Activated naive CD8-positive, alpha-beta T cell treated with anti-CD3 and anti-CD28 coated beads, Interleukin-2, amount 10 ng/mL, durations not matched to agents 7 days and 5 days (primary cell): ENCODE measurements at regions not wholly inside any gene's neighbourhood (a gene's known extent, or its start where the extent isn't known, plus 50 kb on each side); places are given as distances from the start of the nearest gene placed in this dataset.
"Not testable (repeated sequence)": the region's sequence is repeated elsewhere in the genome, so short reads cannot be mapped to it uniquely, and the experiment has no call there.

Source experiments
- ATAC-seq: fragments of 150-1000 bp; cut with Tn5 transposase; one replicate; pipeline ENCODE4 v1.10.0; 2021; ENCODE audit warnings: low read depth, moderate library complexity
- POLR2A ChIA-PET: fragments of 350-600 bp; sonication (Branson Sonifier 250); formaldehyde crosslinking; loops from one replicate; lab custom pipeline; 2021; ENCODE audit warnings: antibody characterized with exemption; lab: Charles Lee
- DNase-seq: peaks from one replicate; pipeline ENCODE4 v3.0.0; 2021
- H3K27ac Mint-ChIP-seq: one replicate; pipeline ENCODE4 v1.8.0; 2022; ENCODE audit warnings: mild to moderate bottlenecking, mixed read lengths
- H3K27me3 Mint-ChIP-seq: one replicate; pipeline ENCODE4 v1.8.0; 2022; ENCODE audit warnings: mild to moderate bottlenecking, moderate library complexity, mixed read lengths
- H3K36me3 Mint-ChIP-seq: one replicate; pipeline ENCODE4 v1.8.0; 2021; ENCODE audit warnings: mild to moderate bottlenecking, mixed read lengths
- H3K4me1 Mint-ChIP-seq: one replicate; pipeline ENCODE4 v1.8.0; 2021; ENCODE audit warnings: mixed read lengths
- H3K4me3 Mint-ChIP-seq: one replicate; pipeline ENCODE4 v1.8.0; 2022; ENCODE audit warnings: mild to moderate bottlenecking, moderate library complexity, mixed read lengths
- H3K9me3 Mint-ChIP-seq: one replicate; pipeline ENCODE4 v1.8.0; 2021; ENCODE audit warnings: mixed read lengths

DNA sequence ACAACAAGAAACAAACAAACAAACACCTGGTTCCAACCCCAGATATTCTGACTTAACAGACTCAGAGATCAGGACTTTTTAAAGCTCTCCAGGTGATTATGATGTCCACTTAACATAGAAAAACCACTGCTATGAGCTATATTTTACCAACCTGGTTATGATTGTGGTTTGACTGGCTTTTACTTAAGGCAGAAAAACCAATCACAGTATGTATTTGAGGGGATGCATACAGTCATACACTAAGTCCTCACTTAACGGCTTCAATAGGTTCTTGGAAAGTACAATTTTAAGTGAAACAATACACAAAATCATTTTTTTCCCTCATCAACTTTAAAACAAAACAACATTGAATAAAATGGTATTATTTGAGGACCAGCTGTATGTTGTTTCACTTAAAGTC, 393.6 kb downstream of the ZEB2 start:
- Mint-ChIP-seq H3K4me1 (no peaks in the 10 kb centered on the region), H3K36me3 (peaks cover 7% of the 10 kb centered on the region), H3K27me3 (no peaks in the 10 kb centered on the region), H3K4me3 (no peak overlapping the region), H3K27ac (no peak overlapping the region), H3K9me3 (peaks cover 7% of the 10 kb centered on the region)
- DNase-seq (no peak), ATAC-seq (no peak)
- POLR2A ChIA-PET: no interaction called here

DNA sequence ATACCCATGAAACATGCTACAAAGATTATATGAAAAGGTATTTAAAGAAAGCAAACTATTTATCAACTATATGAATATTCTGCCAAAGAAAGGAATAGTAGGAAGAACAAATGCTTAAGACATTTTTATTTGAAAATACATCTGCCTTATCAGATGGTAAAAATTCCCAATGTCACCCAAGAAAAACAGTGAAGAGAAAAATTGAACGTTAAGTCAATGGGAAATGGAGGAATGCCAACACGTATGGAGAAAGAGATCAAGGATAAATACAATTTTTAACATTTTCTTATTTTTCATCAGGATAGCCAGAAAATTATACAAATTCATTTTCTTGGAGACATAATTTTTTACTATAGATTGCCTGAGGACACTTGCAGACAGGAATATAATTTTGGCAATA, 394.2 kb downstream of the ZEB2 start:
- Mint-ChIP-seq H3K27ac (no peak overlapping the region), H3K27me3 (no peaks in the 10 kb centered on the region), H3K4me1 (no peaks in the 10 kb centered on the region), H3K36me3 (peaks cover 7% of the 10 kb centered on the region), H3K4me3 (no peak overlapping the region), H3K9me3 (peaks cover 7% of the 10 kb centered on the region)
- ATAC-seq (no peak), DNase-seq (no peak)
- POLR2A ChIA-PET: no interaction called here

DNA sequence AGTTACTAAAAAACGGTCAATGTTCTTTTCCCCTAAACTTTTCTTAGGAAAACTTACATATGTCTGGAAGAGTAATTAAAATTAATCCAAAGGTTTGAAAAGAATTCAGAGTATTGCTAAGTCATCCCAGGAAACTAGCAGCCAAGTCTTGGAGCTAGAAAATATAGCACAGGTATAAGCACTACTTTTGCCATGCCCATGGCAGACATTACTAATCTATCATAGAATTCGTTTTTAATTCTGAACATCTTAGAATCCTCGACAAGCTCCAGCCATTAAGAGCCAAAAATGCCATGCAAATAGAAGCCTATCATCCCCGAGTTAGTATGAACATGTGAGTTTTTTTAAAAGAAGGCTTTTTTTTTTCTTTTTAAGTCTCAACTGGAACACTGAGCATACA, 395.0 kb downstream of the ZEB2 start:
- POLR2A ChIA-PET: no interaction called here
- Mint-ChIP-seq H3K9me3 (peaks cover 7% of the 10 kb centered on the region), H3K27ac (no peak overlapping the region)

DNA sequence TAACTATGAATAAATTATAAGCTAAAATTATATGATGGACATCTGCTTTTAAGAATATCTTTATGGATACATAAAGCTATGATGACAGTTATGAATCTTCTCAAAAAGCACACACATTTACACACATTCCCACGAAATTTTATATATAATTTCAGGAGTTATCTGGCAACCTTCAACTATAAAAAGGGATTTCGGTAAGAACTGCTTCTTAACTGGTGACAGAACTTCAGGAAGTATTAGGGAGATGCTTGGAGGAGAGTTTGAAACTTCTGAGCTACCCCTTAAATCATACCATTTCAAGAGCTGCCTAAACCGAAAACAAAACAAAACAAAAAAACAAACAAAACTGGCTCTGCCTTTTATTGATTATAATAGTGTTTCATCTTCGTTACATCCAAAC, 399.4 kb downstream of the ZEB2 start:
- POLR2A ChIA-PET: no interaction called here
- peaks cover 2% of the 10 kb centered on the region for H3K4me1 Mint-ChIP-seq
- DNase-seq (no peak), ATAC-seq (no peak)
- H3K4me3 Mint-ChIP-seq: no peak overlapping the region
- peaks cover 5% of the 10 kb centered on the region for H3K36me3 Mint-ChIP-seq
- no peaks in the 10 kb centered on the region for H3K27me3 Mint-ChIP-seq
- H3K27ac Mint-ChIP-seq: no peak overlapping the region
- H3K9me3 Mint-ChIP-seq: peaks cover 6% of the 10 kb centered on the region

More for the DNA sequence above, 395.0 kb downstream of the ZEB2 start:
- Mint-ChIP-seq H3K4me3 (no peak overlapping the region), H3K4me1 (no peaks in the 10 kb centered on the region), H3K27me3 (no peaks in the 10 kb centered on the region), H3K36me3 (peaks cover 6% of the 10 kb centered on the region)
- DNase-seq: no peak
- no peak for ATAC-seq

DNA sequence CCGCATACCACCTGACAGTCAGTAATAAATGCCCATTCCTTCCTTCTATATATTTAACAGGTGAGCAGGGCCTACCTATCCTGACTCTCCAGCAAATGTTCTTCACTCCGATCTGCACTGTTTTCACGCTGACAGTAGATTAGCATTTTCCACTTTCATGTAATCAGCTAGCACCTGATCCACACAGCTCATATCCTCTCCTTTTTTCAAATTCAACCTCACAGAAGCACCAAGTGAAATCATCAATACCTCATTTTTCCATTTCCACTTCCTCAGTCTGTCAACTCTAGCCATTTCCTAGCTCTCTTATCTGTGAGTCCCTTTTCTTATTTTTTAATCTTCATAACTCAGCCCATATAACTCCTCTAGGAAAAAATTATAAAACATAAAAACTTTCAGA, 402.8 kb downstream of the ZEB2 start:
- no peaks in the 10 kb centered on the region for H3K27me3 Mint-ChIP-seq
- H3K27ac Mint-ChIP-seq: no peak overlapping the region
- peaks cover 3% of the 10 kb centered on the region for H3K36me3 Mint-ChIP-seq
- peaks cover 3% of the 10 kb centered on the region for H3K9me3 Mint-ChIP-seq
- DNase-seq (no peak), ATAC-seq (no peak)
- H3K4me3 Mint-ChIP-seq: no peak overlapping the region
- POLR2A ChIA-PET: no interaction called here
- peaks cover 2% of the 10 kb centered on the region for H3K4me1 Mint-ChIP-seq

DNA sequence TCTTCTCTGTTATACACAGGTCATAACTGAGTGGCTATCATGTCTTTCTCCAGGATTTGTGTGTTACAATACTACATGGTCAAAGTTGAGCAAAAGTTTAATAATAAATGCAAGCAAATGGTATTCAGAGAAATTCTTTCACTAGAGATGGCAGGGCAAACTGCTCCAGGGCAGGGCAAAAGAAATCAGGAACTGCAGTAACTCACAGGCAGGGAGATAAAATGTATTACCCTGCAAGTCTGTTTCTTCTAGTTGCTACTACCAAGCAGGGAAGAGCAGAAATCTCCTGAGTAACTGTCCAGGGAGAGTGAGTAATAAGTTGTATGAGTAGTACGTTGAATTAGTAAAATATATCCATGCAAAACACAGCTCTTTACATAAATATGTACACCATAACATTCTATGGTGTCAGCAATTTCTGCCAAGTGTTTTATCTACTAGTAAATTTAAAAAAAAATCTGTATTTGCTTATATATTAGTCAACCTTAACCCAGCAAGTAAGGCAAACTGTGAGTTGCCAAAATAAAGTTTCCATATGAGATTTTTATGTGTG, 404.1 kb downstream of the ZEB2 start:
- ATAC-seq (no peak), DNase-seq (no peak)
- Mint-ChIP-seq H3K27me3 (no peaks in the 10 kb centered on the region), H3K27ac (no peak overlapping the region), H3K4me1 (peaks cover 2% of the 10 kb centered on the region), H3K36me3 (peaks cover 7% of the 10 kb centered on the region), H3K4me3 (no peak overlapping the region), H3K9me3 (peaks cover 7% of the 10 kb centered on the region)
- POLR2A ChIA-PET: no interaction called here

DNA sequence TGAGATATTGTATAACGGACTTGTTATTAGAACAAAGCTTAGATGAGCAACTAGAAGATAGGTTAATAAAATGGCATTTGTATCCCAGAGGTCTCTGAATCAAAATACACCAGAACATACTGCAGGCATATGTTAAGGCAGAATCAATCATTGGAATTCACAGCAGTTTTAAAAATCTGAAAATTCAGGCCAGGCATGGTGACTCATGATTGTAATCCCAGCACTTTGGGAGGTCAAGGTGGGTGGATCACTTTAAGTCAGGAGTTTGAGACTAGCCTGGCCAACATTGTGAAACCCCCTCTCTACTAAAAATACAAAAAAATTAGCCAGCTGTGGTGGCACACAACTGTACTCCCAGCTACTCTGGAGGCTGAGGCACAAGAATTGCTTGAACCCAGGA, 405.2 kb downstream of the ZEB2 start:
- Mint-ChIP-seq H3K36me3 (peaks cover 7% of the 10 kb centered on the region), H3K27ac (no peak overlapping the region), H3K9me3 (peaks cover 7% of the 10 kb centered on the region), H3K4me1 (peaks cover 2% of the 10 kb centered on the region), H3K4me3 (no peak overlapping the region), H3K27me3 (no peaks in the 10 kb centered on the region)
- POLR2A ChIA-PET: no interaction called here
- no peak for ATAC-seq
- no peak for DNase-seq

DNA sequence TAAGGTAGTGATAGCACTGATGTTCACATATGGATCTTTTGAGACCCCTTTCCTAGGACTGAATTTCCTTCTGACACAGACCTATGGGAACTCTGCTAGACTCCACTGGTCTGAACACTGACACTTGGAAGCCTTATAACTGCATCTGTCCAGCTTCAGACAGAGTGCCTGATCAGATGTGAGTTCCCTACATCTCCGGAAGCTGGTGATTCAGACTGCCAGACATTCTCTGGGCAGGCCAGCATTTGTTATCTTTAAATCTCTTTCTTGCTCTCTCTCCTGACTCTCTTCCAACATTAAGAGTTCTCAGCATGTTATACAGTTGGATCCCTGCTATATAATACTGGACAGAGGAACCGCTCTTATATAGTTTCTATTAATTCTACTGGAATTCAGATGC, 408.5 kb downstream of the ZEB2 start:
- H3K4me3 Mint-ChIP-seq: no peak overlapping the region
- H3K9me3 Mint-ChIP-seq: peaks cover 15% of the 10 kb centered on the region
- ATAC-seq: no peak
- POLR2A ChIA-PET: no interaction called here
- peaks cover 15% of the 10 kb centered on the region for H3K36me3 Mint-ChIP-seq
- H3K4me1 Mint-ChIP-seq: no peaks in the 10 kb centered on the region
- no peaks in the 10 kb centered on the region for H3K27me3 Mint-ChIP-seq
- no peak overlapping the region for H3K27ac Mint-ChIP-seq
- no peak for DNase-seq

DNA sequence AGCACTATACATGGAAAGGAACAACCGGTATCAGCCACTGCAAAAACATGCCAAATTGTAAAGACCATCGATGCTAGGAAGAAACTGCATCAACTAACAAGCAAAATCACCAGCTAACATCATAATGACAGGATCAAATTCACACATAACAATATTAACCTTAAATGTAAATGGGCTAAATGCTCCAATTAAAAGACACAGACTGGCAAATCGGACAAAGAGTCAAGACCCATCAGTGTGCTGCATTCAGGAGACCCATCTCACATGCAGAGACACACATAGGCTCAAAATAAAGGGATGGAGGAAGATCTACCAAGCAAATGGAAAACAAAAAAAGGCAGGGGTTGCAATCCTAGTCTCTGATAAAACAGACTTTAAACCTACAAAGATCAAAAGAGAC, 413.8 kb downstream of the ZEB2 start:
- H3K9me3 Mint-ChIP-seq: peaks cover 18% of the 10 kb centered on the region
- ATAC-seq, DNase-seq, H3K27ac Mint-ChIP-seq, POLR2A ChIA-PET, H3K4me1 Mint-ChIP-seq, H3K4me3 Mint-ChIP-seq, H3K27me3 Mint-ChIP-seq: not testable (repeated sequence)
- peaks cover 24% of the 10 kb centered on the region for H3K36me3 Mint-ChIP-seq

DNA sequence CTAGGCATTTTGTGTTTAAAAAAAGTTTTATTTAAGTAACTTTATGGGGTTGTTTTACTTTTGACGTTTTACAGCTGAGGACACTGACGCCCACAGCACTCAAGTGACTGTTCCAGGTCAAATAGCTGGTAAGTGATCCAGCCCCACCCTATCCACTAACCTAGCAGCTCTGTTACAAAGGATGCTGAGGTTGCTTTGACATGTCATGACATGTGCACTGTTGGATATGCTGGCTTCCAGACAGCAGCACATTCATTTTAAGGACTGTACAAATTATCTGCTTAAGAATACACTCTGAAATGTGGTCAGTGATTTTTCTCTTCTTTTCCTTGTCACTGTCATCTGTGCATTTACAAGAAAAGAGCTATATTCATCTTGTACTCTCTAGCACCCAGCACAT, 417.5 kb downstream of the ZEB2 start:
- H3K27me3 Mint-ChIP-seq: no peaks in the 10 kb centered on the region
- no peak overlapping the region for H3K4me3 Mint-ChIP-seq
- no peak for DNase-seq
- no peak overlapping the region for H3K27ac Mint-ChIP-seq
- POLR2A ChIA-PET: no interaction called here
- peaks cover 19% of the 10 kb centered on the region for H3K36me3 Mint-ChIP-seq
- H3K4me1 Mint-ChIP-seq: no peaks in the 10 kb centered on the region
- peaks cover 14% of the 10 kb centered on the region for H3K9me3 Mint-ChIP-seq
- no peak for ATAC-seq

DNA sequence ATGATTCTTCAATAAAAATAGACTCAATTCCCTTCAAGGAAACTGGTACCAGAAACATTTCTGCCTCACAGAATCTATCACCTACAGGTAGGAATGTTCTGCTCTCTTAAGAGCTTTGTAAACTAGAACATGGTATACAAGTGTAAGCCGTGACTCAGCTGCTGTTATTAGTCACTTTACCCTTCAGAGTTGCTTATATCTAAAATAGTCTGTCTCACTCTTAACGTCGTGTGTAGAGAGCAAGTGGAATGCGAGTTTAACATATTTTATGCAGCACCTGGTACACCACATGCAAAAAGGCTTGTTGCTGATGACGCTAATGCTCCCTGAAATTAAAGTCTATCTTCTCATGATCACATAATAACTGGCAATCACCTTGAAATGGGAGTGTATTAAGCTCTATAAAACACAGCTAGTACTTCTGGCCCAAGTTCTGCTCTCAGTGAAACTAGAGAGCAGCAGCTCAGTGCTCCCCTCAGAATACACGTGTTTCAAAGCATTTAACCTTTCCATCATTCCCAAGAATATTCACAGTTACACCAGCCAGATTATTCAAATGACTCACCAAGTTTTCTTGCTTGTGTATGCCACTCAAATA, 420.0 kb downstream of the ZEB2 start:
- DNase-seq (no peak), ATAC-seq (no peak)
- POLR2A ChIA-PET: no interaction called here
- Mint-ChIP-seq H3K27me3 (no peaks in the 10 kb centered on the region), H3K27ac (no peak overlapping the region), H3K9me3 (peaks cover 5% of the 10 kb centered on the region), H3K36me3 (peaks cover 6% of the 10 kb centered on the region), H3K4me3 (no peak overlapping the region), H3K4me1 (no peaks in the 10 kb centered on the region)

DNA sequence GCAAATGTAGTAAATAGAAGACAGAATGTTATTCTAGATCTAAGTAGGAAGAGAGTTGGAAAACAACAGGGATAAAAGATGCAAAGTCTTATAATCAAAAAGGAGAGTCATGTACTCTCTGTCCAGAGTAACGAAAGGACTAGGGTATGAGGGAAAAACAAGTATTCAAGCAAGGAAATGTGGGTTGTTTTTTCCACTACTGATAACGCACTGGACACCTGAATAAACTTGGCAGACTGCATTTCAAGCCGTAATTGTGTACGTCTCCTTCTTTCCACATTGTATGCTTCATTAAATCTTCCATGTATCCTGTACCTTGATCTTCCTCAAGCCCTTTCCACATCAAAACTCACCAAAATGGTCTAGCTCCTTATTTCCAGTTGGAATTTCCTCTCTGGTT, 420.6 kb downstream of the ZEB2 start:
- Mint-ChIP-seq H3K4me1 (no peaks in the 10 kb centered on the region), H3K36me3 (peaks cover 8% of the 10 kb centered on the region), H3K4me3 (no peak overlapping the region), H3K9me3 (peaks cover 7% of the 10 kb centered on the region), H3K27me3 (no peaks in the 10 kb centered on the region), H3K27ac (no peak overlapping the region)
- POLR2A ChIA-PET: no interaction called here
- DNase-seq (no peak), ATAC-seq (no peak)

DNA sequence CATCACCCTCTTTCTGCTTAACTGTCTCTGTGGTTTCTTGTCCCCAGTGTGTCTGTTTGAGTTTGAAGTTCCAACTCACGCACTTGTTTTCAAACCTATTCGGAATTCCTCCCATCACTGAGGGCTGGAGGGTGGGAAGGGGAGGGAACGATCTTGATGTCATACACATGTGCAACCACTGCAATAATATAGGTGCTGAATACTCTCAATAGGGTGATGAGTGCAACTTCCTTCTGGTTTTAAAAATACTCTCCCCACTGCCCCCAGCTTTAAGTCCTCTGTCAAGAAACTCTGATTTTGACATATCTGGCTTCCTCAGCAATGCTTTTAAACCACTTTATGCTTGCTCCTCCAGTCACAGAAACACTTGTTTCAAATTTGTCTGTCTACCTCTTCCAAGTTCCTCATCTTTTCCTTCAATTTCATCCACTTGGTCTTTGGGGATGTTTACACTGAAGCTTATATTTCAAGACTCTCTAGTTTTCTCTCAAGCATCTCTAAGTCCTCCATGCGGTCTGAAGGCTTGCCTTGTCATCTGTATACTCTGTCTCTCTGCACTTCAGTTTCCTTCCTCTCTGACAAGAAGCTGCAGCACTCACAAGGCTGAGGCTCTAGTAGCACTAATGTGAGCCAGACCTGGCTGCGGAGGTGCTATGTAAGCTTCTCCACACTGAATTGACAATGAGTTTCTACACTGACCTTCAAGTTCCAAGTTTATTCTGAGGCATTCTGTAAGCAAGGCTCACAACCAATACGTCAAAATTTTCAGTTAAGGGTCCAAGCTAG, 422.3 kb downstream of the ZEB2 start:
- DNase-seq (no peak), ATAC-seq (no peak)
- H3K27me3 Mint-ChIP-seq: no peaks in the 10 kb centered on the region
- H3K36me3 Mint-ChIP-seq: peaks cover 8% of the 10 kb centered on the region
- no peaks in the 10 kb centered on the region for H3K4me1 Mint-ChIP-seq
- no peak overlapping the region for H3K27ac Mint-ChIP-seq
- no peak overlapping the region for H3K4me3 Mint-ChIP-seq
- POLR2A ChIA-PET: no interaction called here
- H3K9me3 Mint-ChIP-seq: peaks cover 5% of the 10 kb centered on the region

DNA sequence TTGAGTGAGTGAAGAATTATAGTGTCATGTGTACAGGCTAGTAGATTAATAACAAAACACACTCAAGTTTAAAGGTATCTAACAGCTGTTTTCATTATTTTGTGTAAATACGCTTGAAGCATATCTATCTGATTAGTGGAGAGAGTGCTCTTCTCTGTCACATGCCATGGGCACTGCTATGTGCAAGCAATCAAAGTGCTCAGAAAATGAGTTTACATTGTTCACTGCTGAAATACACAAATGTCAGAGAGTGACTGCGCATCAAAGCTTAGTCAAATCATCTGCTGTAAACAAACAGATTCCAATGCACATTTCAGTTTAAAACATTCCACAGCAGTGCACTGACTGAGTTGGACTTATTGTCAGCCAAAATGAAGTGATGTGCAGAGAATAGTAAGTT, 423.4 kb downstream of the ZEB2 start:
- Mint-ChIP-seq H3K4me1 (no peaks in the 10 kb centered on the region), H3K27me3 (no peaks in the 10 kb centered on the region), H3K9me3 (peaks cover 5% of the 10 kb centered on the region)

More for the DNA sequence above, 423.4 kb downstream of the ZEB2 start:
- POLR2A ChIA-PET: no interaction called here
- Mint-ChIP-seq H3K36me3 (peaks cover 11% of the 10 kb centered on the region), H3K4me3 (no peak overlapping the region), H3K27ac (no peak overlapping the region)
- ATAC-seq: no peak
- no peak for DNase-seq
